Mesenchymal stem cell (in vitro differentiated cells and primary cell): ENCODE measurements at regions not wholly inside any gene's neighbourhood (a gene's known extent, or its start where the extent isn't known, plus 50 kb on each side); places are given as distances from the start of the nearest gene placed in this dataset.
A peak's percentile ranks its signal among the peaks of the same experiment; 100 is the strongest.

Experiments used
- DNase-seq: peaks from one replicate; pipeline ENCODE4 v3.0.0-alpha.2; 2013
- H2AFZ ChIP-seq: one replicate; pipeline ENCODE4 v1.6.1; 2013; ENCODE audit warnings: low read depth, mild to moderate bottlenecking, control low read depth, inconsistent platforms, low read length, moderate library complexity
- H2AK5ac ChIP-seq: 2 replicates; pipeline ENCODE4 v1.6.1; 2013; ENCODE audit warnings: low read length, moderate library complexity, mild to moderate bottlenecking, inconsistent platforms; ENCODE audit not compliant: severe bottlenecking
- H2BK120ac ChIP-seq: one replicate; pipeline ENCODE4 v1.6.1; 2013; ENCODE audit warnings: low read depth, mild to moderate bottlenecking, inconsistent platforms, low read length, moderate library complexity
- H2BK12ac ChIP-seq, 2 experiments: one replicate each; pipeline ENCODE4 v1.6.1; 2013; ENCODE audit warnings: inconsistent platforms in 2 of 2, low read length in 2 of 2, mild to moderate bottlenecking in 2 of 2, moderate library complexity in 2 of 2, control low read depth in 1 of 2
- H2BK15ac ChIP-seq: one replicate; pipeline ENCODE4 v1.6.1; 2013; ENCODE audit warnings: mild to moderate bottlenecking, low read depth, inconsistent platforms; ENCODE audit not compliant: poor library complexity, severe bottlenecking
- H2BK5ac ChIP-seq: 2 replicates; pipeline ENCODE4 v1.6.1; 2013; ENCODE audit warnings: low read depth, mild to moderate bottlenecking, low read length, control low read depth, inconsistent platforms; ENCODE audit not compliant: poor library complexity, severe bottlenecking
- H3K14ac ChIP-seq, 2 experiments: one replicate each; pipeline ENCODE4 v1.6.1; 2013; ENCODE audit warnings: inconsistent platforms in 2 of 2, low read length in 2 of 2, control low read depth in 1 of 2, mild to moderate bottlenecking in 1 of 2, moderate library complexity in 1 of 2
- H3K18ac ChIP-seq, 2 experiments: one replicate each; pipeline ENCODE4 v1.6.1; 2013; ENCODE audit warnings: inconsistent platforms in 2 of 2, low read length in 2 of 2, control low read depth in 1 of 2, low read depth in 1 of 2, mild to moderate bottlenecking in 1 of 2
- H3K23ac ChIP-seq, 2 experiments: one replicate each; pipeline ENCODE4 v1.6.1; 2013; ENCODE audit warnings: inconsistent platforms in 2 of 2, low read length in 2 of 2, mild to moderate bottlenecking in 2 of 2, moderate library complexity in 2 of 2, control low read depth in 1 of 2
- H3K27ac ChIP-seq: 2 replicates; pipeline ENCODE4 v1.5.1; 2013; ENCODE audit warnings: mild to moderate bottlenecking, moderate library complexity, low read length, control low read depth, inconsistent platforms; ENCODE audit not compliant: poor library complexity, severe bottlenecking
- H3K27me3 ChIP-seq, 2 experiments: 2 replicates each; pipeline versions ENCODE4 v1.6.1 to v1.7.0; 2013; ENCODE audit warnings: low read length in 2 of 2, mild to moderate bottlenecking in 2 of 2, moderate library complexity in 2 of 2, control low read depth in 1 of 2, inconsistent platforms in 1 of 2; ENCODE audit not compliant: control insufficient read depth in 1 of 2, insufficient read depth in 1 of 2
- H3K36me3 ChIP-seq, 2 experiments: 2 replicates each; pipeline versions ENCODE4 v1.6.1 to v1.7.0; 2013; ENCODE audit warnings: low read length in 2 of 2, control low read depth in 1 of 2, inconsistent platforms in 1 of 2, low read depth in 1 of 2, mild to moderate bottlenecking in 1 of 2; ENCODE audit not compliant: insufficient read depth in 2 of 2, control insufficient read depth in 1 of 2
- H3K4ac ChIP-seq, 2 experiments: one replicate each; pipeline ENCODE4 v1.6.1; 2013; ENCODE audit warnings: inconsistent platforms in 2 of 2, low read length in 2 of 2, mild to moderate bottlenecking in 2 of 2, moderate library complexity in 2 of 2, control low read depth in 1 of 2, low read depth in 1 of 2
- H3K4me1 ChIP-seq: 2 replicates; pipeline ENCODE4 v1.6.1; 2013; ENCODE audit warnings: low read depth, low read length, control low read depth; ENCODE audit not compliant: control insufficient read depth, insufficient read depth
- H3K4me2 ChIP-seq: 2 replicates; pipeline ENCODE4 v1.6.1; 2013; ENCODE audit warnings: low read length, mild to moderate bottlenecking, inconsistent platforms; ENCODE audit not compliant: poor library complexity, severe bottlenecking
- H3K4me3 ChIP-seq, 2 experiments: 2 replicates each; pipeline versions ENCODE4 v1.5.1 to v1.7.0; 2013; ENCODE audit warnings: low read length in 2 of 2, mild to moderate bottlenecking in 2 of 2, control low read depth in 1 of 2, low read depth in 1 of 2; ENCODE audit not compliant: insufficient read depth in 1 of 2
- H3K79me1 ChIP-seq: replicated peaks from 2 replicates; pipeline ENCODE4 v1.6.1; 2013; ENCODE audit warnings: mild to moderate bottlenecking, control low read depth, low read length, inconsistent platforms; ENCODE audit not compliant: poor library complexity, severe bottlenecking
- H3K9ac ChIP-seq: 2 replicates; pipeline ENCODE4 v1.7.0; 2013; ENCODE audit warnings: mild to moderate bottlenecking, low read length, moderate library complexity
- H3K9me3 ChIP-seq: 2 replicates; pipeline ENCODE4 v1.7.0; 2013; ENCODE audit warnings: mild to moderate bottlenecking, low read length; ENCODE audit not compliant: control insufficient read depth
- H4K8ac ChIP-seq: one replicate; pipeline ENCODE4 v1.6.1; 2013; ENCODE audit warnings: inconsistent platforms, mild to moderate bottlenecking, low read length, moderate library complexity
- H4K91ac ChIP-seq: one replicate; pipeline ENCODE4 v1.6.1; 2013; ENCODE audit warnings: mild to moderate bottlenecking, low read length, inconsistent platforms
- WGBS: methylation state at CpG from one replicate; pipeline ENCODE4 v1.1.7; 2013; ENCODE audit warnings: mixed read lengths; 5-methylcytosine and 5-hydroxymethylcytosine counted together

GRCh38 chr6:74720923-74721322 is 484.9 kb downstream of the COL12A1 start:
- DNase-seq, result no peak
- Histone ChIP-seq H2BK5ac (no peak overlapping the region), H3K4me3 (no peak overlapping the region), H3K18ac (no peak overlapping the region), H2AFZ (no peak overlapping the region), H4K91ac (no peak overlapping the region), H2BK120ac (no peak overlapping the region), H3K79me1 (no peaks in the 10 kb centered on the region), H3K23ac (no peak overlapping the region), H3K4me1 (no peaks in the 10 kb centered on the region), H3K9me3 (peaks cover 5% of the 10 kb centered on the region), H4K8ac (no peak overlapping the region), H3K14ac (no peak overlapping the region), H3K4ac (no peak overlapping the region), H3K36me3 (no peaks in the 10 kb centered on the region), H3K4me2 (no peak overlapping the region), H2AK5ac (no peak overlapping the region), H3K27ac (no peak overlapping the region), H3K27me3 (no peaks in the 10 kb centered on the region), H2BK12ac (no peak overlapping the region), H2BK15ac (no peak overlapping the region), H3K9ac (no peak overlapping the region)
- WGBS, result no CpG with 5 or more reads among the region's 1 CpG

GRCh38 chr6:74717591-74717990 is 488.3 kb downstream of the COL12A1 start:
- no peak overlapping the region for H3K23ac ChIP-seq
- no peak overlapping the region for H2BK5ac ChIP-seq
- no peak overlapping the region for H3K4me2 ChIP-seq
- no peak overlapping the region for H3K4me3 ChIP-seq
- H3K4me1 ChIP-seq, result no peaks in the 10 kb centered on the region
- no peak overlapping the region for H4K91ac ChIP-seq
- H4K8ac ChIP-seq, result no peak overlapping the region
- H3K36me3 ChIP-seq, result no peaks in the 10 kb centered on the region
- peaks cover 5% of the 10 kb centered on the region for H3K9me3 ChIP-seq
- no peak overlapping the region for H2BK12ac ChIP-seq
- H2AFZ ChIP-seq, result no peak overlapping the region
- no peak overlapping the region for H3K14ac ChIP-seq
- H3K27me3 ChIP-seq, result no peaks in the 10 kb centered on the region
- no peak for DNase-seq
- H3K4ac ChIP-seq, result no peak overlapping the region
- H3K27ac ChIP-seq, result no peak overlapping the region
- H3K79me1 ChIP-seq, result no peaks in the 10 kb centered on the region
- no peak overlapping the region for H2BK15ac ChIP-seq
- H3K18ac ChIP-seq, result no peak overlapping the region
- H2AK5ac ChIP-seq, result no peak overlapping the region
- no peak overlapping the region for H2BK120ac ChIP-seq
- no peak overlapping the region for H3K9ac ChIP-seq

- Histone ChIP-seq H2BK120ac (no peak overlapping the region), H3K4me3 (no peak overlapping the region), H3K4me1 (no peaks in the 10 kb centered on the region), H3K9me3 (peaks cover 5% of the 10 kb centered on the region), H3K27ac (peak overlapping the region; percentile 56), H2BK12ac (no peak overlapping the region), H2BK5ac (no peak overlapping the region), H2BK15ac (no peak overlapping the region), H3K79me1 (no peaks in the 10 kb centered on the region), H3K14ac (no peak overlapping the region), H3K4ac (no peak overlapping the region), H3K23ac (no peak overlapping the region), H3K36me3 (no peaks in the 10 kb centered on the region), H3K9ac (no peak overlapping the region), H2AFZ (no peak overlapping the region), H2AK5ac (no peak overlapping the region), H3K4me2 (no peak overlapping the region), H3K18ac (no peak overlapping the region), H3K27me3 (no peaks in the 10 kb centered on the region), H4K91ac (no peak overlapping the region), H4K8ac (no peak overlapping the region)
- no CpG with 5 or more reads among the region's 1 CpG for WGBS
- peak; percentile 65 for DNase-seq
Measured at GRCh38 chr6:74715355-74716085, 490.3 kb downstream of the COL12A1 start.

- H3K27ac ChIP-seq, result no peak overlapping the region
- no peak overlapping the region for H4K8ac ChIP-seq
- no peaks in the 10 kb centered on the region for H3K27me3 ChIP-seq
- no peak overlapping the region for H3K4me2 ChIP-seq
- no peak overlapping the region for H3K18ac ChIP-seq
- DNase-seq, result no peak
- no peak overlapping the region for H3K14ac ChIP-seq
- H3K9ac ChIP-seq, result no peak overlapping the region
- H2AK5ac ChIP-seq, result no peak overlapping the region
- H3K23ac ChIP-seq, result no peak overlapping the region
- H3K4me1 ChIP-seq, result no peaks in the 10 kb centered on the region
- H3K4ac ChIP-seq, result no peak overlapping the region
- H2BK5ac ChIP-seq, result no peak overlapping the region
- no peak overlapping the region for H4K91ac ChIP-seq
- H2BK120ac ChIP-seq, result no peak overlapping the region
- no peak overlapping the region for H2AFZ ChIP-seq
- H3K36me3 ChIP-seq, result no peaks in the 10 kb centered on the region
- no peak overlapping the region for H2BK12ac ChIP-seq
- no peak overlapping the region for H3K4me3 ChIP-seq
- H2BK15ac ChIP-seq, result no peak overlapping the region
- peaks cover 5% of the 10 kb centered on the region for H3K9me3 ChIP-seq
- no peaks in the 10 kb centered on the region for H3K79me1 ChIP-seq
Measured at GRCh38 chr6:74713941-74714340, 491.9 kb downstream of the COL12A1 start.
